ENCODE measurements at regions not wholly inside any gene's neighbourhood (a gene's known extent, or its start where the extent isn't known, plus 50 kb on each side); places are given as distances from the start of the nearest gene placed in this dataset.
"Not testable (repeated sequence)": the region's sequence is repeated elsewhere in the genome, so short reads cannot be mapped to it uniquely, and the experiment has no call there.

GRCh38 chr5:134471858-134472449, 53.5 kb upstream of the JADE2 start:
- DNase-seq (ENCODE audit: low read depth in 2 of 2): not testable (repeated sequence)

- DNase-seq (ENCODE audit: low read depth in 2 of 2): no peak
Measured at GRCh38 chr5:134468921-134469400, 56.5 kb upstream of the JADE2 start.

- no peak for DNase-seq (ENCODE audit: low read depth in 2 of 2)
Measured at GRCh38 chr5:134467231-134467630, 55.5 kb upstream of the CDKN2AIPNL start.

GRCh38 chr5:134466241-134467069, 54.8 kb upstream of the CDKN2AIPNL start:
- DNase-seq (ENCODE audit: low read depth in 2 of 2): peak in 1 of 2 donors; percentile 6

- DNase-seq (ENCODE audit: low read depth in 2 of 2): peak; percentile 15 to 23
Measured at GRCh38 chr5:134465816-134466240, 54.1 kb upstream of the CDKN2AIPNL start.

GRCh38 chr5:134464988-134465815, 53.5 kb upstream of the CDKN2AIPNL start:
- DNase-seq (ENCODE audit: low read depth in 2 of 2): no peak

GRCh38 chr5:134463991-134464760, 52.5 kb upstream of the CDKN2AIPNL start:
- DNase-seq (ENCODE audit: low read depth in 2 of 2): no peak

GRCh38 chr5:134463176-134463720, 51.6 kb upstream of the CDKN2AIPNL start:
- no peak for DNase-seq (ENCODE audit: low read depth in 2 of 2)

- DNase-seq (ENCODE audit: low read depth in 2 of 2): no peak
Measured at GRCh38 chr5:134462761-134463160, 51.1 kb upstream of the CDKN2AIPNL start.

GRCh38 chr5:134462047-134462575, 50.4 kb upstream of the CDKN2AIPNL start:
- DNase-seq (ENCODE audit: low read depth in 2 of 2): no peak
